ENCODE measurements at regions not wholly inside any gene's neighbourhood (a gene's known extent, or its start where the extent isn't known, plus 50 kb on each side); places are given as distances from the start of the nearest gene placed in this dataset.

DNA sequence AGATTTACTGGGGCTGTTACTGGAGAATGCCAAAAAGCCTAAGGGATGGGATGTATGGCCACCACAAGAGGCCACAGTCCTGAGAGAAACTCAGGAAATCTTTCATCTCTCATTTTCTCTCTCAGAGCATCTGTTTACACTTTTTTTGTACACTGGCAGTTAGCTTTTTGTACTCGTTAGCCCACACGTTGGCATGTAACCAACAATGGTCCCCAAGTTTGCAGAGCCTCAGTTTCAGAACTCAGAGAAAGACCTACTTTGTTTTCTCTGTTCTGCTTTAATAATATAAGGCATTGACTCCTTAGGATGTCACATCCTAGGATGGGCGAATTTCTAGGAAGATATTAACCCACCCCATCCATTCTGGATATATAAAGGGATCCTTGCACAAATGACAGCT, 183.5 kb downstream of the SUCNR1 start:
- no peaks in the 10 kb centered on the region for H3K36me3 ChIP-seq
- no peak overlapping the region for H3K4me3 ChIP-seq
- H3K27me3 ChIP-seq (ENCODE audit: low read depth): no peaks in the 10 kb centered on the region
- H3K9me3 ChIP-seq: no peaks in the 10 kb centered on the region
- no peak for ATAC-seq
- no peak overlapping the region for H3K27ac ChIP-seq
- no peaks in the 10 kb centered on the region for H3K4me1 ChIP-seq
- no peak for DNase-seq
- intact Hi-C loops (cut with DNase I): no loop called here
- TF ChIP-seq, protein P1, sequence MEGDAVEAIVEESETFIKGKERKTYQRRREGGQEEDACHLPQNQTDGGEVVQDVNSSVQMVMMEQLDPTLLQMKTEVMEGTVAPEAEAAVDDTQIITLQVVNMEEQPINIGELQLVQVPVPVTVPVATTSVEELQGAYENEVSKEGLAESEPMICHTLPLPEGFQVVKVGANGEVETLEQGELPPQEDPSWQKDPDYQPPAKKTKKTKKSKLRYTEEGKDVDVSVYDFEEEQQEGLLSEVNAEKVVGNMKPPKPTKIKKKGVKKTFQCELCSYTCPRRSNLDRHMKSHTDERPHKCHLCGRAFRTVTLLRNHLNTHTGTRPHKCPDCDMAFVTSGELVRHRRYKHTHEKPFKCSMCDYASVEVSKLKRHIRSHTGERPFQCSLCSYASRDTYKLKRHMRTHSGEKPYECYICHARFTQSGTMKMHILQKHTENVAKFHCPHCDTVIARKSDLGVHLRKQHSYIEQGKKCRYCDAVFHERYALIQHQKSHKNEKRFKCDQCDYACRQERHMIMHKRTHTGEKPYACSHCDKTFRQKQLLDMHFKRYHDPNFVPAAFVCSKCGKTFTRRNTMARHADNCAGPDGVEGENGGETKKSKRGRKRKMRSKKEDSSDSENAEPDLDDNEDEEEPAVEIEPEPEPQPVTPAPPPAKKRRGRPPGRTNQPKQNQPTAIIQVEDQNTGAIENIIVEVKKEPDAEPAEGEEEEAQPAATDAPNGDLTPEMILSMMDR (IDR thresholded peaks at IDR 0.05): no peak

DNA sequence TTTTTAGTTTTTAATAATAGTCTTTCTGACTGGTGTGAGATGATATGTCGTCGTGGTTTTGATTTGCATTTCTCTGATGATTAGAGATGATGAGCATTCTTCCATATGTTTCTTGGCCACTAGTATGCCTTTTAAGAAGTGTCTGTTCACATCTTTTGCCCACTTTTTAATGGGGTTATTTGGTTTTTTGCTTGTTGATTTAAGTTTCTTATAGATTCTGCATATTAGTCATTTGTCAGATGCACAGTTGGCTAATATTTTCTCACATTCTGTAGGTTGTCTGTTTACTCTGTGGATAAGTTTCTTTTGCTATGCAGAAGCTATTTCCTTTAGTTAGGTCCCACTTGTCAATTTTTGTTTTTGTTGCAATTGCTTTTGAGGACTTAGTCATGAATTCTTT, 185.4 kb downstream of the SUCNR1 start:
- intact Hi-C loops (cut with DNase I): no loop called here

DNA sequence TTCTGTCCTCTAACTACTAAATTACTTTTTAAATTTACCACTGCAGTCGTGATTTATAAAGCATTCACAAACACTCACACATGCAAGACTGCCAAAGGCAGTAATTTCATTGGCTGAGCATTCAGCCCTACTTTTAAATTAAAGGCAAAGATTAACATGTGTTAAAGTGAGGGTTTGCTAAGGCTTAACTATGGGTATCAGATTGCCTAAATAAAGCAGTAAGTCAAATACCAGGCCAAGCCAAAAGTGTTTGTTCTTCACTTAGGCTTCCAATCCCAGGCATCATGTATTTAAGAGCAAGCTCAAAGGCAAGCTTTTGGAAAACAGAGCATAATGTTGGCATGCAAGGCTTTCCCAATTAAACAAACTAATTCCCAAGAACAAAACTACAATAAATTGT, 187.3 kb downstream of the SUCNR1 start:
- H3K36me3 ChIP-seq: no peaks in the 10 kb centered on the region
- DNase-seq (no peak), ATAC-seq (peak; percentile 51 to 87)
- peak overlapping the region; percentile 14 for H3K27ac ChIP-seq
- no peaks in the 10 kb centered on the region for H3K9me3 ChIP-seq
- TF ChIP-seq, protein P1 (IDR thresholded peaks at IDR 0.05): no peak
- intact Hi-C loops (cut with DNase I): no loop called here
- H3K27me3 ChIP-seq (ENCODE audit: low read depth): no peaks in the 10 kb centered on the region
- no peaks in the 10 kb centered on the region for H3K4me1 ChIP-seq
- H3K4me3 ChIP-seq: no peak overlapping the region

More for the DNA sequence above, 185.4 kb downstream of the SUCNR1 start:
- TF ChIP-seq, protein P1 (IDR thresholded peaks at IDR 0.05): no peak
- no peak for DNase-seq
- no peaks in the 10 kb centered on the region for H3K4me1 ChIP-seq
- no peak overlapping the region for H3K27ac ChIP-seq
- no peak overlapping the region for H3K4me3 ChIP-seq
- H3K27me3 ChIP-seq (ENCODE audit: low read depth): no peaks in the 10 kb centered on the region
- no peaks in the 10 kb centered on the region for H3K36me3 ChIP-seq
- no peak for ATAC-seq
- H3K9me3 ChIP-seq: no peaks in the 10 kb centered on the region

DNA sequence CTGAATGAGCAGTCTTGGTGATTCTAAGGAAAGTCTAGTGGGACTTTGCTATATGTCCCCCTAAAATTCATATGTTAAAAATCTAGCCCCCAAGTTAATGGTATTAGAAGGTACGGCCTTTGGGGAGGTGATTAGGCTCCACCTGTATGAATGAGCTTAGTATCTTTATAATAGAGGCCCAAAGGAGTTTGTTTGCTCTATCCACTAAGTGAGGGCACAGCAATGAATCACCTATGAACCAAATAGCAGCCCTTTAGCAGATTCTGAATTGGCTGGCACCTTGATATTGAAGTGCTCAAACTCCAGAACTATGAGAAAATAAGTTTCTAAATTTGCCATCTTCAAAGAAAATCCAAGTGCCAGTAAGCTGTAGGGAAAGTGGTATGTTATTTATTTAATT, 187.9 kb downstream of the SUCNR1 start:
- H3K36me3 ChIP-seq: no peaks in the 10 kb centered on the region
- H3K27me3 ChIP-seq (ENCODE audit: low read depth): no peaks in the 10 kb centered on the region
- peak overlapping the region; percentile 14 for H3K27ac ChIP-seq
- H3K4me1 ChIP-seq: no peaks in the 10 kb centered on the region
- intact Hi-C loops (cut with DNase I): no loop called here
- ATAC-seq: peak; percentile 35 to 90
- H3K9me3 ChIP-seq: no peaks in the 10 kb centered on the region
- no peak for DNase-seq
- TF ChIP-seq, protein P1 (IDR thresholded peaks at IDR 0.05): no peak
- no peak overlapping the region for H3K4me3 ChIP-seq

DNA sequence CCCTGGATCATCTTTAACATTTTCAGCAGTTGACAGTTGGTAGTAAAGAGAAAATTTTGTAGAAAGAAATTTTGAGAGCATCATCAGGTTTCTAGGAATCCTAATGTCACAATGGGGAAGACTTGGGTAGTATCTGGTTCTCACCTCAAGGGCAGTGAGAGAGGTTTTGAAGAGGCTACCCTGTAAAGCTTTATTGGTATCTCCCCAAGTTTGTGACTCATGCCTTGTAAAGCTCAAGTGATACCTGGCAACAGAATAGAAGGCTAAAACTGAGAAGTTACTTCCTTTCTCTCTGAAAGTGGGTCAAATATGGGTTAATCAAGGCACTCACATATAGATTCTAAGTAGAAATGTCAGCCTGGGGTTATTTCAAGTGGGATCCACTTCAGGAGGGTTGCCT, 196.4 kb downstream of the SUCNR1 start:
- TF ChIP-seq, protein P1 (IDR thresholded peaks at IDR 0.05): no peak
- Histone ChIP-seq H3K4me3 (no peak overlapping the region), H3K9me3 (peaks cover 5% of the 10 kb centered on the region), H3K4me1 (no peaks in the 10 kb centered on the region), H3K27ac (no peak overlapping the region), H3K36me3 (no peaks in the 10 kb centered on the region), H3K27me3 (ENCODE audit: low read depth) (no peaks in the 10 kb centered on the region)
- no peak for DNase-seq
- intact Hi-C loops (cut with DNase I): no loop called here
- ATAC-seq: no peak

DNA sequence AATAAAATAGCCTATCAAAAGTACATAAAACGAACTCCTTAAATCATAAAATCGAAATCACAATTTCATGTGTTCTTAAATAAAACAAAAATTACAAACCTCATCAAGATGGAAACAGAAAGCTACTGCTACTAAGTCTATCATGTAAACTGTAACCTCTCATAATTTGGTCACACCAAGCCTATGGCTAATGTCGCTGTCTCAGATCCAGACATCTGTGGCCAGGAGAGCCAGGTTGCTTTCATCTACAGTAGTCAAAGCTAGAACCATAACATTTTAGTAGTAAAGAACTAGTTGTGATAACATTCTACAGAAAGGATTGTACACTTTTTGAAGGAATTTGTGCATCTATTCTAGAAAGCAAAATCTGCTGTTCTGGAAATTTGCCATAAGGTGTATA, 197.4 kb upstream of the MBNL1 start:
- Histone ChIP-seq H3K4me1 (no peaks in the 10 kb centered on the region), H3K27me3 (ENCODE audit: low read depth) (no peaks in the 10 kb centered on the region), H3K27ac (no peak overlapping the region), H3K4me3 (no peak overlapping the region), H3K36me3 (no peaks in the 10 kb centered on the region), H3K9me3 (peaks cover 5% of the 10 kb centered on the region)
- DNase-seq (no peak), ATAC-seq (no peak)
- TF ChIP-seq, protein P1 (IDR thresholded peaks at IDR 0.05): no peak
- intact Hi-C loops (cut with DNase I): no loop called here

Data from lower lobe of right lung (tissue), 2 donors.